Adrenal gland (tissue), 9 donors: ENCODE measurements at regions not wholly inside any gene's neighbourhood (a gene's known extent, or its start where the extent isn't known, plus 50 kb on each side); places are given as distances from the start of the nearest gene placed in this dataset.
"Not testable (repeated sequence)": the region's sequence is repeated elsewhere in the genome, so short reads cannot be mapped to it uniquely, and the experiment has no call there.

Experiments
- DNase-seq, 7 donors: peaks; one replicate each; pipeline ENCODE4 v3.0.0-alpha.2; 2019 to 2020
- H3K27ac ChIP-seq, 5 donors: fragments of 200-600 bp; sonication (generic) in 4 of 5; 1 replicate in 3 of 5; 2 replicates in 2 of 5; pipeline versions ENCODE4 v1.5.1 to v1.8.0; 2016 to 2020; ENCODE audit warnings: mild to moderate bottlenecking in 1 of 5
- H3K27me3 ChIP-seq: fragments of 200-600 bp; 2 replicates; pipeline ENCODE4 v1.8.0; 2021
- H3K36me3 ChIP-seq, 2 donors: fragments of 200-600 bp; replicated peaks in 1 of 2; 1 replicate in 1 of 2; 2 replicates in 1 of 2; pipeline versions ENCODE4 v1.5.1 to v1.8.0; 2018 to 2022
- H3K4me1 ChIP-seq, 2 donors: fragments of 200-600 bp; replicated peaks in 1 of 2; 1 replicate in 1 of 2; 2 replicates in 1 of 2; pipeline versions ENCODE4 v1.5.1 to v1.8.0; 2018 to 2021
- H3K4me3 ChIP-seq, 4 donors: fragments of 200-600 bp; sonication (generic) in 3 of 4; one replicate each; pipeline ENCODE4 v1.5.1; 2016 to 2018
- H3K9me3 ChIP-seq, 3 donors: fragments of 200-600 bp; sonication (generic) in 1 of 3; replicated peaks in 1 of 3; 1 replicate in 2 of 3; 2 replicates in 1 of 3; pipeline versions ENCODE4 v1.5.1 to v1.8.0; 2016 to 2021
- CTCF ChIP-seq, 6 experiments: fragments of 450-650 bp in 4 of 6; fragments of 200-600 bp in 2 of 6; sonication (generic) in 1 of 6; IDR thresholded peaks; 1 replicate in 5 of 6; 2 replicates in 1 of 6; pipeline versions ENCODE4 v1.5.1 to v1.8.0; 2016 to 2021; ENCODE audit warnings: antibody characterized with exemption in 6 of 6, mild to moderate bottlenecking in 2 of 6, moderate library complexity in 1 of 6
- POLR2A ChIP-seq, 2 donors: fragments of 450-650 bp; IDR thresholded peaks; one replicate each; pipeline ENCODE4 v1.6.1; 2017; ENCODE audit warnings: antibody characterized with exemption in 2 of 2, mild to moderate bottlenecking in 2 of 2, moderate library complexity in 1 of 2
- WGBS, 4 donors: extraction: QIAGEN DNeasy Blood & Tissue Kit in 2 of 4; methylation state at CpG; one replicate each; pipeline versions ENCODE4 v1.1.5 to v1.1.7; 2013 to 2017; 5-methylcytosine and 5-hydroxymethylcytosine counted together
- intact Hi-C, 2 donors: fragments of 100-400 bp; cut with DNase I; formaldehyde crosslinking; loops; one replicate each; pipeline versions ENCODE4 v1.14.1 to v1.15.0; 2022 to 2023
- donor health status: healthy with polysubstance abuse.
- donor health status: Bipolar disorder and iron deficiency.
- donor health status: DM: yes; HTN: yes; CAD: no.
- donor health status: DM: no; HTN: no; CAD: no.
- donor health status: DM: no; HTN: no; CAD: no.

GRCh38 chr2:234898534-234899053, 53.2 kb upstream of the SH3BP4 start:
- Histone ChIP-seq H3K27ac (no peak overlapping the region), H3K4me3 (no peak overlapping the region), H3K4me1 (no peaks in the 10 kb centered on the region), H3K27me3 (no peaks in the 10 kb centered on the region), H3K9me3 (no peaks in the 10 kb centered on the region), H3K36me3 (no peaks in the 10 kb centered on the region)
- intact Hi-C loops = no loop called here
- 87 to 95% (median 92%) methylated on average over 3 of the region's 3 CpGs for whole genome bisulfite sequencing, 4 donors
- no peak for DNase-seq
- no peak for TF ChIP-seq POLR2A (IDR thresholded peaks at IDR 0.05)
- no peak for TF ChIP-seq CTCF (IDR thresholded peaks at IDR 0.05)

- intact Hi-C loops = loop anchor here in 1 of 2 donors (10.0 kb wide), 1 partner anchor 166 kb away; no protein-coding TSS in a partner anchor
- H3K27me3 ChIP-seq, H3K4me3 ChIP-seq, H3K27ac ChIP-seq, DNase-seq, H3K36me3 ChIP-seq, H3K9me3 ChIP-seq, H3K4me1 ChIP-seq: not testable (repeated sequence)
- 44 to 79% (median 65%) methylated on average over 19 to 31 of the region's 34 CpGs for WGBS, 4 donors
Observed at GRCh38 chr2:234888442-234888841, 63.4 kb upstream of the SH3BP4 start.

- WGBS, 4 donors = 61 to 77% (median 71%) methylated on average over 2 to 3 of the region's 3 CpGs
- intact Hi-C loops = loop anchor here in 1 of 2 donors (10.0 kb wide), 1 partner anchor 168 kb away; no protein-coding TSS in a partner anchor
- TF ChIP-seq POLR2A (IDR thresholded peaks at IDR 0.05) = no peak
- TF ChIP-seq CTCF (IDR thresholded peaks at IDR 0.05) = no peak
- Histone ChIP-seq H3K36me3 (no peaks in the 10 kb centered on the region), H3K4me1 (peaks cover 0 to 3% of the 10 kb centered on the region in 2 donors), H3K27me3 (no peaks in the 10 kb centered on the region), H3K9me3 (no peaks in the 10 kb centered on the region), H3K27ac (no peak overlapping the region), H3K4me3 (no peak overlapping the region)
- no peak for DNase-seq
Observed at GRCh38 chr2:234887195-234887594, 64.6 kb upstream of the SH3BP4 start.

- Histone ChIP-seq H3K27me3 (no peaks in the 10 kb centered on the region), H3K4me1 (peaks cover 6 to 15% of the 10 kb centered on the region in 2 donors), H3K36me3 (no peaks in the 10 kb centered on the region), H3K4me3 (no peak overlapping the region), H3K9me3 (no peaks in the 10 kb centered on the region), H3K27ac (no peak overlapping the region)
- intact Hi-C loops = loop anchor here in 1 of 2 donors (10.0 kb wide), 1 partner anchor 169 kb away; no protein-coding TSS in a partner anchor
- DNase-seq = no peak
- WGBS, 4 donors = 64 to 82% (median 77%) methylated on average over 6 of the region's 6 CpGs
- TF ChIP-seq CTCF (IDR thresholded peaks at IDR 0.05) (no peak), POLR2A (IDR thresholded peaks at IDR 0.05) (no peak)
Observed at GRCh38 chr2:234885886-234886285, 65.9 kb upstream of the SH3BP4 start.

- Histone ChIP-seq H3K27ac (no peak overlapping the region), H3K36me3 (no peaks in the 10 kb centered on the region), H3K4me3 (no peak overlapping the region), H3K9me3 (no peaks in the 10 kb centered on the region), H3K4me1 (peaks cover 8 to 17% of the 10 kb centered on the region in 2 donors), H3K27me3 (no peaks in the 10 kb centered on the region)
- DNase-seq = no peak
- WGBS, 4 donors = 92 to 97% (median 95%) methylated on average over 7 of the region's 7 CpGs
- TF ChIP-seq POLR2A (IDR thresholded peaks at IDR 0.05) (no peak), CTCF (IDR thresholded peaks at IDR 0.05) (no peak)
- intact Hi-C loops = loop anchor here in 1 of 2 donors (10.0 kb wide), 1 partner anchor 170 kb away; no protein-coding TSS in a partner anchor
Observed at GRCh38 chr2:234885118-234885517, 66.7 kb upstream of the SH3BP4 start.
